ENCODE measurements at regions not wholly inside any gene's neighbourhood (a gene's known extent, or its start where the extent isn't known, plus 50 kb on each side); places are given as distances from the start of the nearest gene placed in this dataset.

DNA sequence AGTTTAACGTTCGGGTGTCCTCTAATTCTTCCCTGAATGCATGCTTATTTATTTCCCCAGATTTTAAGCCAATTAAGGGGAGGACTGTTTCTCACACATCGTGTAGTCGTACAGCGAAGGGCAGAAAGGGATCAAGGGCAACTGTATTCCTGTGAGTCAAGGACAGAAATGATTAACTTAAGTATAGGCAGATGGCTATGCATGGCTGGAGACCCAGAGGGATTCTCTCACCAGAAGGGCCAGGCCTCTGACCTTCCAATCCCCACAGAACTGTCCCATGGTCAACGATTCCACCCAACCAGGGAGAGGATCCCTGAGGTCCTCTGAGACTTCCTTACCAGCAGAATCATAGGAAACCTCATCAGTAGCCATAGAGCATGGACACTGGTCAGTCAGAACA lies 161.8 kb upstream of the MAP1B start:
- no peak for DNase-seq (ENCODE audit: low read depth, low spot score)

DNA sequence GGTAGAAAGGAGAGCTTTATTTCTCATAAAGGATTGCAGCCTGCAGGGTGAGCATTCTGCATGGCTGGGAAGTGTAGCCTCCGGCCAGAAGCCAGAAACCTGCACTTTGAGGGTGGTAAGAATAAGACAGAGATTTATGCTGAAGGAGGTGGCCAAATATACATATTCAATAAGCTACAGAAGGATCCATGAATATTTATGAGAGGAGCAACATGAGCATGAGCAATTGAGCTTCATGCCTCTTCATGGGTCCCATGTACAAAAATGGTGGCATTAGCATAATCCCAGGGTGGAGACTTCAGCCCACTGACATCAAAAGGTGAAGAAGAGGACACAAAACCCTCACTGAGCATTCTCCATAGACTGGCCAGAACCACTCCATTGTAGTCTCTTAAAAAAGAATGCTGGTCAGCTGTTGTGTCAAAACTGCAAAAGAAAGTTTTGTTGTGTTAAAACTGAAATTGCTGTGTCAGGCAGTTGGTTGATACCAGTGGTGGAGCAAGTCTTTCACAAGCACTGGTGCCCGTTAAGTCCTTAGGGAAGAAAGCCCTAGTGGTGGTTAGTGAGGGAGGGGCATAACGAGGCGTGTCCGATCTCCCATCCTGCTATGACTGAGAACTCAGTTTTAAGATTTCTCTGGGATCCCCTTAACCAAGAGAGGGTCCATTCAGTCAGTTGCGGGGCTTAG lies 160.8 kb upstream of the MAP1B start:
- DNase-seq (ENCODE audit: low read depth, low spot score), result no peak

- no peak for DNase-seq (ENCODE audit: low read depth, low spot score)
Observed at GRCh38 chr5:71948206-71948605, 159.1 kb upstream of the MAP1B start.

GRCh38 chr5:71949772-71950171 lies 157.5 kb upstream of the MAP1B start:
- no peak for DNase-seq (ENCODE audit: low read depth, low spot score)

DNA sequence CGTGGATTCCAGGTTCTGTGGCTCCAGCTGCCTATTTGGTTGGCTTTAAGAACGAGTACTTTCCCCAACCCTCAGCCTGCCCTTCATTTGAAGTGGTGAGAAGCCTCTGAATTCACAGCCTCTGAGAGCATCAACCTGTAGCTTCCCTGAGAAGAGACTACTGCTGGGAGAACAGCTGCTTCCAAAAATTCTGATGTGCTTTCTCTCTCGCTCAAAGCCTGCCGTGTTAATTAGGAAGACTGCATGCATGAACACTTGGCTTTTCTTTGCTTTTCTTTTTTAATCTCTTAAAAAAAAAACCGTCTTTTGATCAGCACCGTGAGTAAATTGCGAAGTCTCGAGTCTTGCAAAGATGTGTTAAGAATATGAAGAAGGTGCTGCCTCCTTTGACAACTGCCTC lies 153.4 kb upstream of the MAP1B start:
- no peak for DNase-seq (ENCODE audit: low read depth, low spot score)

- no peak for DNase-seq (ENCODE audit: low read depth, low spot score)
Observed at GRCh38 chr5:71954329-71954728, 152.9 kb upstream of the MAP1B start.

DNA sequence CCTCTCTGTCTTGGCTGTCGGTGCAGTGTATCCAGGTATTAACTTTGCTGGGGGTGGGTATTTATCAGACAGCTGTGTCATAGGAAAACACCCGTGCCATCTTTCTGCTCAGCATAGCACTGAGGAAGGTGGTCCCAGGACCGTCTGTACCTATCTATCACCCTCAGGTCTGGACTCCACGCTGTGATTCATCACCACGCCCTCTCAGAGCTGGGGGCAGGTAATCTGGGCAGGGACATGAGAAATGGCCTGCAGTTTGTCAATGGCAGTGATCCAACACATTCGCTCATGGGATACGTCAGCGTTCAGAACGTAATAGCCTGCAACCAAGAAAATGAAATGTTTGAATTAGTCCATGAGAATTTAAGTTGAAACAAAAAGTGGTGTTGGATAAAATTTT lies 151.6 kb upstream of the MAP1B start:
- no peak for DNase-seq (ENCODE audit: low read depth, low spot score)

- no peak for DNase-seq (ENCODE audit: low read depth, low spot score)
Observed at GRCh38 chr5:71957292-71957898, 149.9 kb upstream of the MAP1B start.

DNA sequence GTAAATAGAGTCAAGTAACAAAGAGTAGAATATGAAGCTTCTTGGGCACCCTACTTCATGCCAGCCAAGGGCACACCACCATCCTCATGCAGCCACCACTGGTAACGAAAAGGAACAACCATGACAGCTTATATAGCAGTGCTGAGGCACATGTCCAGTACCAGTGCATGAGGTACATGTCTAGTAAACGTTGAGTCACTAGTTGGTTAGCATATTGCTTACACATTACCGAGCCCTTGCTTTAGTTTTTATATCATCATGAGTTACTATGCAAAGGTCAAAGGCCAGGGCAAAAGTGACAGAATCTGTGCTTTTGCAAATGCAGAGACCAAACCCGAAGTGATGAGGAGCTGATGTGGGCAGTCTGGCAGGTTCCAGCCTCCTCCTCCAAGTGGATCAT lies 147.1 kb upstream of the MAP1B start:
- no peak for DNase-seq (ENCODE audit: low read depth, low spot score)

DNA sequence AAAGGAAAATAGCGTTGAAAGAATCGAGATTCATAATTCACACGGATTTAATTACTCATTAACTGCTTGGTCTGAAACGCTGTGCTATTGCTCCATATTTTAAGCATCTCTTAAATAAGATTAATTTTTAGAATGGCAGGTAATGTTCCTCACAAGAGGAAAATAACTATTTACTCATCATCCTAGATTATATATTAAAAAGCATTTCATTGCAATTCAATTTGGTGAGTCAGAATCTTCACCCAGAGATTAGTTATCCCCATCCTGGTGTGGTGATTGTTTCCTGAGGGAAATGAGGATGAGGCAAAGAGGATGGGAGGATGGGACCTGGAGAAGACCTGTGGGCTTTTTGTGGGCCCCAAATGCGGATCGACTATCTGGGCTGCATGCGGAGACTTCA lies 145.5 kb upstream of the MAP1B start:
- DNase-seq (ENCODE audit: low read depth, low spot score), result no peak

DNA sequence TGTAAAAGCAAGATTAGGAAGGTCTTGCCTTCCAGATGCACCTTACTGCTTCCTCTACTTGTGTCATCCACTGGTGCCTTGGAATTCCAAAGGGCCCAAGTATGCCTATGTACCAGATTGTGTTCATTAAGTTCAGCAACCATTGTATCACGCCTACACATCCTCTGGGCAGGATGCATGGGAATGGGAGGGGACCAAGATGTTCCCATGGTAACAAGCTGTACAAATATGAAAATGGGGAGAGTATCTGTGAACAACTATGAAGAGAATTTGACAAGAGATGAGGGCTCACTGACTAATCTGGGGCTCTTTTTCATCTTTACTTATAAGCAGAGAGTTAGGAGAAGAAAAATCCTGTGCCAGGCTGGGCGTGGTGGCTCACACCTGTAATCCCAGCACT lies 137.8 kb upstream of the MAP1B start:
- DNase-seq (ENCODE audit: low read depth, low spot score), result no peak

- DNase-seq (ENCODE audit: low read depth, low spot score), result no peak
Observed at GRCh38 chr5:71971862-71972261, 135.4 kb upstream of the MAP1B start.

DNA sequence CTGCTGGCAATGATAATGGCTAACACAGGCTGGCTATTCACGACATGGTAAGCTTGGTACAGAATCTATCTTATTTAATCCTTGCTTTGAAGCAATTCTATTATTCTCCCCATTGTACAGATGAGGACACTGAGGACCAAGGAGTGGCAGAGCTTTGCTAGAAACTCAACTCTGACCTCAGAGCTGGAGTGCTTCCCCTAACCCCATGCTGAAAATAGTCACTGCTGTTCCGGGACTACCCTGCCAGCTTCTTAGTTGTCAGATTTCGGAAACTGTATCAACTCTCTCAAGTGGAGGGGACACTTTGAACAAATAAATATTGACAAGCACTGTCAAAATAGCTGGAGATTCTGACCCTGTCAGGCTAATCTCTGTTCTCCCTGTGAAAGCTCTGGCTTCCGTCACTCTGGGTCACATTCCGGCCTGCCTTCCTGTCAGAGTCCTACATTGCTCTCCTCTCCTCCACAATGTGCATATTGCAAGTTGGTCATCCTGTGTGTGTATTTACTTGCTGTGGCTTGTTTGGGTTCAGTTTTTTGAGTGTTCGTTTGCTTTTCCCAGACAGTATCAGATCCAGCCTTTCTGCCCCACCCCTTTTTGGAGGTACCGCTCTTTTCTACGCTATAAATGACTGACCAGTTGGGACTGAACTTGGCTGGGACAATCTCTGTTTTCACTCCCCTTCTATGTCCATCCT lies 134.3 kb upstream of the MAP1B start:
- no peak for DNase-seq (ENCODE audit: low read depth, low spot score)

DNA sequence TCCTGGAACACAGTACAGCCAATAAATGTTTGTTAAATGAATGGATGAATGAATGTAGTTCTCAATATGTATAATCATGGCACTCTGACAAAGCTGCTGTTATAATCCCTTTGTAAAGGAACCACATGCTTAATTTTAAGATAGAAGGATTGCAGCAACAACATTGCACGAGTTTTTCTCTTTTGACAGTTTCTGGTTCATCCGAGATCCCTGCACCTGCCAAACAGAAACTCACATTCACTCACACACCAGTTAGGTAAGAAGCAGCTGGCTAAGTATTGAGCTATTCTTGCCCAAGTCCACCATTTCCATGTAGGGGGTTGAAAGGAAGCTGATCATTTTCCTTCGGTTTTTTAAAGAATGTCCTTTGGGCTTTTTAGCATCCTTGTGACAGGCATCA lies 133.7 kb upstream of the MAP1B start:
- no peak for DNase-seq (ENCODE audit: low read depth, low spot score)

- DNase-seq (ENCODE audit: low read depth, low spot score), result no peak
Observed at GRCh38 chr5:71974165-71974564, 133.1 kb upstream of the MAP1B start.

GRCh38 chr5:71974622-71975021 lies 132.7 kb upstream of the MAP1B start:
- DNase-seq (ENCODE audit: low read depth, low spot score), result no peak

GRCh38 chr5:71976449-71976848 lies 130.8 kb upstream of the MAP1B start:
- no peak for DNase-seq (ENCODE audit: low read depth, low spot score)

GRCh38 chr5:71977311-71977710 lies 130.0 kb upstream of the MAP1B start:
- no peak for DNase-seq (ENCODE audit: low read depth, low spot score)

GRCh38 chr5:71978216-71978615 lies 129.1 kb upstream of the MAP1B start:
- no peak for DNase-seq (ENCODE audit: low read depth, low spot score)

DNA sequence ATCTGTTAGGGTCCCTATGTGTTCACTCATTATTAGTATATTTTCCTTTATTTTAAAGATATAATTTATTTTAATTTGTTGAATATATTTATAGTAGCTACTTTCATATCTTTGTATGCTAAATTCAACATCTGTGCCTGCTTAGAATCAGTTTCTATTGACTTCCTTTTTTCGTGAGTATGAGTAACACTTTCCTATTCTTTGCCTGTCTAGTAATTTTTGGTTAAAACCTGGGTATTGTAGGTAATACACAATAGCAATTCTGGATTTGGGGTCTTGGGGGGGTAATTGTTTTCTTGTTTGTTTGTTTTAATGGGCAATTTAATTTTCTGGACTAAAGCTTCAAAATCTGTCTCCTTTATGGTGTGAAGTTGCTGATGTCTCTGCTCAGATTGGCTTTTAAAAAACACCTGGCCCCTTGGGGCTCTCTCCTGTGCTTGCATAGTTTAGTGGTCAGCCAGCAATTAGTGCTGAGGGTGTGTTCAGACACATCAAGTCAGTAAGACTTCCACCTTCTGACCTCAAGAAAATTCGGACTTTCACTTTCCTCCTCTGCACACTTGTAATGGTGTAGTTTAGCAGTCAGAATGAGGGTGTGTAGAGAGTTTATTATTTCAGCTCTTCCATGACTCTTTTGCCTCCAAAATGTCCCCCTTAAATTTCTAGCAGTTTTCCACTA lies 124.4 kb upstream of the MAP1B start:
- DNase-seq (ENCODE audit: low read depth, low spot score), result no peak

- no peak for DNase-seq (ENCODE audit: low read depth, low spot score)
Observed at GRCh38 chr5:71986101-71986500, 121.2 kb upstream of the MAP1B start.

DNA sequence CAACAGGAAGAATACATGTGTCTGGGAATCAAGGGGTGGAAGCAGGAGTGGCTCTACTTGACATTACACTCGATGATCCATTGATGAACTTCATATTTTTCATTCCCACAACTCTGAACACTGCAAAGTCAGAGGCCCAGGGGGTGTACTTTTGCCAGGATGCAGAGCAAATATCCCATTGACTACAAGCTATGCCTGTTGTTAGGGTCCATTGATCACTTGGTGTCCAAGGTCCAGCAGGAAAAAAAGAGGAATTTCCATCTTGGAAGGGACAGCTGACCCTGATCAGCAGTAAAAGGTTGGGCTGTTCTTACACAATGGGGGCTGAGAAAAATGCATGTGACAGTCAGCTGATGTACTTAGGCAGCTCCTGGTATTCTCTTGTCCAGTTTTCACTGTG lies 118.5 kb upstream of the MAP1B start:
- no peak for DNase-seq (ENCODE audit: low read depth, low spot score)
